ENCODE measurements at regions not wholly inside any gene's neighbourhood (a gene's known extent, or its start where the extent isn't known, plus 50 kb on each side); places are given as distances from the start of the nearest gene placed in this dataset.
"Not testable (repeated sequence)": the region's sequence is repeated elsewhere in the genome, so short reads cannot be mapped to it uniquely, and the experiment has no call there.

DNA sequence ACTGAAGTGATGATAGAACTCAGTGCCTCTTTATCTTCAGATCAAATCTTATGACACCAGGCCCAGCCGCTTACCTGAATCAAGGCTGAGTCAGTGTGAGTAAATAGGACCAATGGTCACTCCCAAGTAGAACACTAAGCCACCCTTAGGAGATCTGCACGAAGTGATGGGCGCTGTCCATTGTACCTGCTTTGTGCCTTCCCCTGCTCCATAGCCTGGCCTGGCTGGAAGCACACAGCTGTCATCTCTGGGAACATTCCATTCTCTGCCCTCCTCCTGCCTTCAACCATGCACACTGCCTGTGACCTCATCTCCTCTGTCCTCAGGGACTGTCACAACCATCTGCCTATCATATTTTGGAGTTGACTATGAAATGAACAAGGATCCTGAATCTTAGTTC, 279.5 kb upstream of the ASIC2 start:
- Histone ChIP-seq H3K27ac (ENCODE audit: low read depth in 1 of 2, low read length in 1 of 2) (no peak overlapping the region), H3K4me1 (ENCODE audit: control insufficient read depth in 5 of 5, insufficient read depth in 5 of 5, low read length in 5 of 5) (no peaks in the 10 kb centered on the region), H3K27me3 (ENCODE audit: control insufficient read depth in 3 of 3, insufficient read depth in 3 of 3, low read length in 2 of 3) (no peaks in the 10 kb centered on the region), H3K36me3 (ENCODE audit: control insufficient read depth in 4 of 4, insufficient read depth in 4 of 4, low read length in 4 of 4) (no peaks in the 10 kb centered on the region), H3K9me3 (ENCODE audit: control insufficient read depth in 4 of 4, insufficient read depth in 3 of 4, low read length in 3 of 4) (peaks cover 0 to 1% (median 0%) of the 10 kb centered on the region in 4 donors), H3K4me3 (no peak overlapping the region), H3K9ac (ENCODE audit: insufficient read depth in 1 of 2, low read length in 2 of 2) (no peak overlapping the region)
- ATAC-seq (ENCODE audit: insufficient read depth, low FRiP score) (no peak), DNase-seq (peak in 1 of 3 donors; percentile 16)
- TF ChIP-seq, protein P1, sequence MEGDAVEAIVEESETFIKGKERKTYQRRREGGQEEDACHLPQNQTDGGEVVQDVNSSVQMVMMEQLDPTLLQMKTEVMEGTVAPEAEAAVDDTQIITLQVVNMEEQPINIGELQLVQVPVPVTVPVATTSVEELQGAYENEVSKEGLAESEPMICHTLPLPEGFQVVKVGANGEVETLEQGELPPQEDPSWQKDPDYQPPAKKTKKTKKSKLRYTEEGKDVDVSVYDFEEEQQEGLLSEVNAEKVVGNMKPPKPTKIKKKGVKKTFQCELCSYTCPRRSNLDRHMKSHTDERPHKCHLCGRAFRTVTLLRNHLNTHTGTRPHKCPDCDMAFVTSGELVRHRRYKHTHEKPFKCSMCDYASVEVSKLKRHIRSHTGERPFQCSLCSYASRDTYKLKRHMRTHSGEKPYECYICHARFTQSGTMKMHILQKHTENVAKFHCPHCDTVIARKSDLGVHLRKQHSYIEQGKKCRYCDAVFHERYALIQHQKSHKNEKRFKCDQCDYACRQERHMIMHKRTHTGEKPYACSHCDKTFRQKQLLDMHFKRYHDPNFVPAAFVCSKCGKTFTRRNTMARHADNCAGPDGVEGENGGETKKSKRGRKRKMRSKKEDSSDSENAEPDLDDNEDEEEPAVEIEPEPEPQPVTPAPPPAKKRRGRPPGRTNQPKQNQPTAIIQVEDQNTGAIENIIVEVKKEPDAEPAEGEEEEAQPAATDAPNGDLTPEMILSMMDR (IDR thresholded peaks at IDR 0.05; ENCODE audit: control extremely low read depth, extremely low read depth), result no peak
- WGBS, 2 donors, result 67 to 76% methylated on average over 3 of the region's 3 CpGs

DNA sequence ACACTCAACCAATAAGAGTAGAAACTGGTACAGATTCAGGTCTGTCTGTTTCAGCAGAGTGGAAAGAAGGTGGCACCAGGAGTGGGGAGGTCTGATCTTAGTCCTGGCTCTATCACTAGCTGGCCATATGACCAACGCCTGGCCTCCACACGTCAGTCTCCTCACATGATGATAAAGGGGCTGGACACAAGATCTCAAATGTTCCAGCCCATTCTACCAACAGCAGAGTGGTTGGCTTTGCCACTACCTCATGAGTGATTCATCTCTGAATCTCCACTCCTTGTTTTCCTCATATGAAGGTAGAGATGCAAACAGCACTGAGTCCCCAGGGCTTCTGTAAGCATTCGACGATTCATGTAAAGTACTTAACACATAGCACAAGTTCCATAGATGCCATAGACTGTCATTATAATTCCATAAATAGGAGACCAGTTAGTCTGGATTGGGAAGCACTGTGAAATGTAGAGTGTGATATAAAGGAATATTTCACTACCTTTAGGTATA, 281.9 kb upstream of the ASIC2 start:
- peaks cover 0 to 2% (median 0%) of the 10 kb centered on the region in 4 donors for H3K9me3 ChIP-seq (ENCODE audit: control insufficient read depth in 4 of 4, insufficient read depth in 3 of 4, low read length in 3 of 4)
- H3K27ac ChIP-seq (ENCODE audit: low read depth in 1 of 2, low read length in 1 of 2), result no peak overlapping the region
- no peaks in the 10 kb centered on the region for H3K36me3 ChIP-seq (ENCODE audit: control insufficient read depth in 4 of 4, insufficient read depth in 4 of 4, low read length in 4 of 4)
- no peak overlapping the region for H3K4me3 ChIP-seq
- H3K9ac ChIP-seq (ENCODE audit: insufficient read depth in 1 of 2, low read length in 2 of 2), result no peak overlapping the region
- DNase-seq (no peak), ATAC-seq (ENCODE audit: insufficient read depth, low FRiP score) (no peak)
- H3K4me1 ChIP-seq (ENCODE audit: control insufficient read depth in 5 of 5, insufficient read depth in 5 of 5, low read length in 5 of 5), result no peaks in the 10 kb centered on the region
- 69 to 86% methylated on average over 4 of the region's 4 CpGs for WGBS, 2 donors
- TF ChIP-seq, protein P1 (IDR thresholded peaks at IDR 0.05; ENCODE audit: control extremely low read depth, extremely low read depth), result no peak
- no peaks in the 10 kb centered on the region for H3K27me3 ChIP-seq (ENCODE audit: control insufficient read depth in 3 of 3, insufficient read depth in 3 of 3, low read length in 2 of 3)

DNA sequence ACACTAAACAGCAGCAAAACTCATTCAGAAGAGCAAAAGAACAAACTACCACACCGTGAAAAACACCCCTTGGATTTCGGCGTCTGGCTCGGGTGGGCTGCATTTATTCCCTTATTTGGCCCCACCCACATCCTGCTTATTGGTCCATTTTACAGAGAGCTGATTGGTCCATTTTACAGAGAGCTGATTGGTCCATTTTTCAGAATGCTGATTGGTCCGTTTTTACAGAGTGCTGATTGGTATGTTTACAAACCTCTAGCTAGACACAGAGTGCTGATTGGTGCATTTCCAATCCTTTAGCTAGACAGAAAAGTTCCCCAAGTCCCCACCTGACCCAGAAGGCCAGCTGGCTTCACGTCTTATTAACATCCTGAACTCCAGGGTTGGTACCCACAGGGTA, 286.6 kb upstream of the ASIC2 start:
- not testable (repeated sequence) for H3K4me1 ChIP-seq (ENCODE audit: control insufficient read depth in 5 of 5, insufficient read depth in 5 of 5, low read length in 5 of 5); H3K27me3 ChIP-seq (ENCODE audit: control insufficient read depth in 3 of 3, insufficient read depth in 3 of 3, low read length in 2 of 3); H3K9me3 ChIP-seq (ENCODE audit: control insufficient read depth in 4 of 4, insufficient read depth in 3 of 4, low read length in 3 of 4); H3K36me3 ChIP-seq (ENCODE audit: control insufficient read depth in 4 of 4, insufficient read depth in 4 of 4, low read length in 4 of 4); H3K27ac ChIP-seq (ENCODE audit: low read depth in 1 of 2, low read length in 1 of 2); H3K9ac ChIP-seq (ENCODE audit: insufficient read depth in 1 of 2, low read length in 2 of 2); ATAC-seq (ENCODE audit: insufficient read depth, low FRiP score); H3K4me3 ChIP-seq; DNase-seq
- 89 to 94% methylated on average over 6 of the region's 6 CpGs for WGBS, 2 donors

- Histone ChIP-seq H3K27ac (ENCODE audit: low read depth in 1 of 2, low read length in 1 of 2) (no peak overlapping the region), H3K9ac (ENCODE audit: insufficient read depth in 1 of 2, low read length in 2 of 2) (no peak overlapping the region), H3K4me3 (no peak overlapping the region), H3K27me3 (ENCODE audit: control insufficient read depth in 3 of 3, insufficient read depth in 3 of 3, low read length in 2 of 3) (no peaks in the 10 kb centered on the region), H3K36me3 (ENCODE audit: control insufficient read depth in 4 of 4, insufficient read depth in 4 of 4, low read length in 4 of 4) (no peaks in the 10 kb centered on the region), H3K9me3 (ENCODE audit: control insufficient read depth in 4 of 4, insufficient read depth in 3 of 4, low read length in 3 of 4) (peaks cover 0 to 2% (median 0%) of the 10 kb centered on the region in 4 donors), H3K4me1 (ENCODE audit: control insufficient read depth in 5 of 5, insufficient read depth in 5 of 5, low read length in 5 of 5) (no peaks in the 10 kb centered on the region)
- ATAC-seq (ENCODE audit: insufficient read depth, low FRiP score) (no peak), DNase-seq (no peak)
- TF ChIP-seq, protein P1 (IDR thresholded peaks at IDR 0.05; ENCODE audit: control extremely low read depth, extremely low read depth), result no peak
- 92 to 95% methylated on average over 3 of the region's 3 CpGs for WGBS, 2 donors
Observed at GRCh38 chr17:33580215-33580614, 287.1 kb upstream of the ASIC2 start.

Data from lung (tissue), 11 donors.